H9 (cell line): ENCODE measurements at regions not wholly inside any gene's neighbourhood (a gene's known extent, or its start where the extent isn't known, plus 50 kb on each side); places are given as distances from the start of the nearest gene placed in this dataset.

Source experiments
- DNase-seq: peaks from one replicate; pipeline ENCODE4 v3.0.0-alpha.2; 2017
- H2AFZ ChIP-seq: one replicate; pipeline ENCODE4 v1.6.1; 2013; ENCODE audit warnings: mild to moderate bottlenecking, low read length, control low read depth, moderate library complexity
- H2AK5ac ChIP-seq: 2 replicates; pipeline ENCODE4 v1.6.1; 2013; ENCODE audit warnings: low read length, control low read depth, mixed read lengths; ENCODE audit not compliant: insufficient read length
- H2BK120ac ChIP-seq: one replicate; pipeline ENCODE4 v1.6.1; 2013; ENCODE audit warnings: low read depth, mild to moderate bottlenecking, low read length, control low read depth, inconsistent platforms; ENCODE audit not compliant: poor library complexity, severe bottlenecking
- H2BK12ac ChIP-seq: 2 replicates; pipeline ENCODE4 v1.6.1; 2013; ENCODE audit warnings: low read length, control low read depth, mixed read lengths, low read depth; ENCODE audit not compliant: insufficient read length
- H2BK15ac ChIP-seq: 2 replicates; pipeline ENCODE4 v1.6.1; 2013; ENCODE audit warnings: low read depth, low read length, control low read depth
- H2BK20ac ChIP-seq: one replicate; pipeline ENCODE4 v1.6.1; 2013; ENCODE audit warnings: low read depth, mild to moderate bottlenecking, low read length, control low read depth, inconsistent platforms; ENCODE audit not compliant: poor library complexity, severe bottlenecking
- H2BK5ac ChIP-seq: 2 replicates; pipeline ENCODE4 v1.6.1; 2013; ENCODE audit warnings: low read length, control low read depth, mixed read lengths; ENCODE audit not compliant: insufficient read length
- H3K14ac ChIP-seq: 2 replicates; pipeline ENCODE4 v1.6.1; 2013; ENCODE audit warnings: low read length, control low read depth; ENCODE audit not compliant: insufficient read depth
- H3K18ac ChIP-seq: 2 replicates; pipeline ENCODE4 v1.6.1; 2013; ENCODE audit warnings: low read depth, mild to moderate bottlenecking, mixed read lengths, low read length, control low read depth; ENCODE audit not compliant: insufficient read length
- H3K23ac ChIP-seq: 2 replicates; pipeline ENCODE4 v1.6.1; 2013; ENCODE audit warnings: low read length, control low read depth, mixed read lengths, low read depth; ENCODE audit not compliant: insufficient read length
- H3K23me2 ChIP-seq: 2 replicates; pipeline ENCODE4 v1.6.1; 2013; ENCODE audit warnings: low read depth, mild to moderate bottlenecking, mixed read lengths, low read length, control low read depth; ENCODE audit not compliant: insufficient read length, poor library complexity, severe bottlenecking
- H3K27ac ChIP-seq: 2 replicates; pipeline ENCODE4 v1.5.1; 2013; ENCODE audit warnings: low read length, control low read depth, mixed read lengths, low read depth; ENCODE audit not compliant: insufficient read length
- H3K27me3 ChIP-seq: 2 replicates; pipeline ENCODE4 v1.6.1; 2013; ENCODE audit warnings: low read length, control low read depth, inconsistent platforms; ENCODE audit not compliant: insufficient read depth
- H3K4ac ChIP-seq: 2 replicates; pipeline ENCODE4 v1.6.1; 2013; ENCODE audit warnings: low read depth, mild to moderate bottlenecking, control low read depth, inconsistent platforms, low read length, moderate library complexity
- H3K4me1 ChIP-seq: 2 replicates; pipeline ENCODE4 v1.6.1; 2013; ENCODE audit warnings: low read length, control low read depth, inconsistent platforms; ENCODE audit not compliant: insufficient read depth
- H3K4me2 ChIP-seq: 2 replicates; pipeline ENCODE4 v1.6.1; 2013; ENCODE audit warnings: low read length, control low read depth, mixed read lengths; ENCODE audit not compliant: insufficient read length, insufficient read depth
- H3K56ac ChIP-seq: 2 replicates; pipeline ENCODE4 v1.6.1; 2013; ENCODE audit warnings: low read depth, mild to moderate bottlenecking, mixed read lengths, low read length, control low read depth; ENCODE audit not compliant: insufficient read length
- H3K79me1 ChIP-seq: 2 replicates; pipeline ENCODE4 v1.6.1; 2013; ENCODE audit warnings: low read depth, mild to moderate bottlenecking, moderate library complexity, low read length, control low read depth, inconsistent platforms; ENCODE audit not compliant: insufficient read depth, poor library complexity, severe bottlenecking
- H3K79me2 ChIP-seq: 2 replicates; pipeline ENCODE4 v1.6.1; 2013; ENCODE audit warnings: low read length, control low read depth, inconsistent platforms; ENCODE audit not compliant: insufficient read depth
- H3K9ac ChIP-seq: 2 replicates; pipeline ENCODE4 v1.6.1; 2013; ENCODE audit warnings: low read length, control low read depth, mixed read lengths; ENCODE audit not compliant: insufficient read length; ENCODE audit errors: extremely low read depth
- H3K9me3 ChIP-seq: one replicate; pipeline ENCODE4 v1.6.1; 2013; ENCODE audit warnings: low read depth, low read length, inconsistent platforms; ENCODE audit not compliant: control insufficient read depth
- H3T11ph ChIP-seq: one replicate; pipeline ENCODE4 v1.6.1; 2013; ENCODE audit warnings: mild to moderate bottlenecking, low read length, control low read depth, inconsistent platforms
- H4K20me1 ChIP-seq: one replicate; pipeline ENCODE4 v1.6.1; 2013; ENCODE audit not compliant: control insufficient read depth, insufficient read length, insufficient read depth
- H4K5ac ChIP-seq: 2 replicates; pipeline ENCODE4 v1.6.1; 2013; ENCODE audit warnings: low read depth, mild to moderate bottlenecking, mixed read lengths, low read length, control low read depth; ENCODE audit not compliant: insufficient read length
- H4K8ac ChIP-seq: replicated peaks from 2 replicates; pipeline ENCODE4 v1.6.1; 2013; ENCODE audit warnings: low read length, control low read depth, mixed read lengths, low read depth; ENCODE audit not compliant: insufficient read length
- H4K91ac ChIP-seq: 2 replicates; pipeline ENCODE4 v1.6.1; 2013; ENCODE audit warnings: low read depth, mild to moderate bottlenecking, moderate library complexity, mixed read lengths, low read length, control low read depth; ENCODE audit not compliant: insufficient read length
- H3K27ac Mint-ChIP-seq, 3 experiments: 2 replicates in 2 of 3; 3 replicates in 1 of 3; pipeline ENCODE4 v1.8.0; 2020 to 2021; ENCODE audit warnings: mixed read lengths in 3 of 3, mild to moderate bottlenecking in 1 of 3, moderate library complexity in 1 of 3
- H3K27me3 Mint-ChIP-seq: 2 replicates; pipeline ENCODE4 v1.8.0; 2021; ENCODE audit warnings: low read depth, mild to moderate bottlenecking, moderate library complexity, mixed read lengths
- H3K36me3 Mint-ChIP-seq, 3 experiments: 2 replicates in 2 of 3; 3 replicates in 1 of 3; pipeline ENCODE4 v1.8.0; 2020 to 2021; ENCODE audit warnings: low read depth in 3 of 3, mixed read lengths in 3 of 3; ENCODE audit not compliant: insufficient read depth in 1 of 3
- H3K4me1 Mint-ChIP-seq, 2 experiments: 2 replicates each; pipeline ENCODE4 v1.8.0; 2020; ENCODE audit warnings: mixed read lengths in 2 of 2
- H3K4me3 Mint-ChIP-seq, 2 experiments: 2 replicates in 1 of 2; 3 replicates in 1 of 2; pipeline ENCODE4 v1.8.0; 2020 to 2021; ENCODE audit warnings: mild to moderate bottlenecking in 2 of 2, mixed read lengths in 2 of 2, moderate library complexity in 1 of 2
- H3K9me3 Mint-ChIP-seq, 2 experiments: 2 replicates in 1 of 2; 3 replicates in 1 of 2; pipeline ENCODE4 v1.8.0; 2020; ENCODE audit warnings: mild to moderate bottlenecking in 2 of 2, mixed read lengths in 2 of 2, moderate library complexity in 1 of 2
- WGBS: extraction: QIAGEN DNeasy Blood & Tissue Kit; methylation state at CpG from one replicate; pipeline ENCODE4 v1.1.7; 2013; ENCODE audit warnings: missing lambda C conversion rate, low lambda C conversion rate, mixed read lengths; ENCODE audit not compliant: insufficient read length; ENCODE audit errors: extremely low coverage; 5-methylcytosine and 5-hydroxymethylcytosine counted together
- TF ChIP-seq, protein P1 (sequence below): fragments of 200-600 bp; sonication (generic); conservative IDR thresholded peaks from 3 replicates; pipeline ENCODE4 v1.8.0; 2021; ENCODE audit warnings: antibody characterized with exemption, mild to moderate bottlenecking

GRCh38 chr17:77544347-77545110, 403.8 kb downstream of the SEC14L1 start:
- Histone ChIP-seq H3T11ph (no peak overlapping the region), H3K23ac (no peak overlapping the region), H4K91ac (no peak overlapping the region), H3K56ac (no peak overlapping the region), H2AFZ (no peak overlapping the region), H2BK20ac (no peak overlapping the region), H4K20me1 (no peaks in the 10 kb centered on the region), H2AK5ac (no peak overlapping the region), H3K18ac (no peak overlapping the region), H3K14ac (no peak overlapping the region), H3K4ac (no peak overlapping the region), H3K4me1 (peaks cover 5% of the 10 kb centered on the region), H2BK12ac (no peak overlapping the region), H3K79me1 (no peaks in the 10 kb centered on the region), H2BK120ac (no peak overlapping the region), H3K27ac (no peak overlapping the region), H4K5ac (no peak overlapping the region), H3K23me2 (no peaks in the 10 kb centered on the region), H2BK15ac (no peak overlapping the region), H4K8ac (no peak overlapping the region), H3K79me2 (no peaks in the 10 kb centered on the region), H3K9me3 (no peaks in the 10 kb centered on the region), H3K27me3 (no peaks in the 10 kb centered on the region; the same call in 1 of the 2 replicates), H3K4me2 (no peak overlapping the region), H3K9ac (no peak overlapping the region), H2BK5ac (no peak overlapping the region)
- no peak for DNase-seq
- Mint-ChIP-seq H3K4me3 (no peak overlapping the region), H3K4me1 (peaks cover 42 to 62% of the 10 kb centered on the region in 2 experiments), H3K9me3 (peaks cover 8 to 10% of the 10 kb centered on the region in 2 experiments; a peak in 4 of 5 replicates), H3K27ac (no peak overlapping the region), H3K36me3 (peaks cover 0 to 11% (median 2%) of the 10 kb centered on the region in 3 experiments; a peak in 3 of 7 replicates), H3K27me3 (peaks cover 46% of the 10 kb centered on the region)
- TF ChIP-seq, protein P1, sequence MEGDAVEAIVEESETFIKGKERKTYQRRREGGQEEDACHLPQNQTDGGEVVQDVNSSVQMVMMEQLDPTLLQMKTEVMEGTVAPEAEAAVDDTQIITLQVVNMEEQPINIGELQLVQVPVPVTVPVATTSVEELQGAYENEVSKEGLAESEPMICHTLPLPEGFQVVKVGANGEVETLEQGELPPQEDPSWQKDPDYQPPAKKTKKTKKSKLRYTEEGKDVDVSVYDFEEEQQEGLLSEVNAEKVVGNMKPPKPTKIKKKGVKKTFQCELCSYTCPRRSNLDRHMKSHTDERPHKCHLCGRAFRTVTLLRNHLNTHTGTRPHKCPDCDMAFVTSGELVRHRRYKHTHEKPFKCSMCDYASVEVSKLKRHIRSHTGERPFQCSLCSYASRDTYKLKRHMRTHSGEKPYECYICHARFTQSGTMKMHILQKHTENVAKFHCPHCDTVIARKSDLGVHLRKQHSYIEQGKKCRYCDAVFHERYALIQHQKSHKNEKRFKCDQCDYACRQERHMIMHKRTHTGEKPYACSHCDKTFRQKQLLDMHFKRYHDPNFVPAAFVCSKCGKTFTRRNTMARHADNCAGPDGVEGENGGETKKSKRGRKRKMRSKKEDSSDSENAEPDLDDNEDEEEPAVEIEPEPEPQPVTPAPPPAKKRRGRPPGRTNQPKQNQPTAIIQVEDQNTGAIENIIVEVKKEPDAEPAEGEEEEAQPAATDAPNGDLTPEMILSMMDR = no peak
- WGBS = no CpG with 5 or more reads among the region's 13 CpGs
